ENCODE measurements at regions not wholly inside any gene's neighbourhood (a gene's known extent, or its start where the extent isn't known, plus 50 kb on each side); places are given as distances from the start of the nearest gene placed in this dataset.

DNA sequence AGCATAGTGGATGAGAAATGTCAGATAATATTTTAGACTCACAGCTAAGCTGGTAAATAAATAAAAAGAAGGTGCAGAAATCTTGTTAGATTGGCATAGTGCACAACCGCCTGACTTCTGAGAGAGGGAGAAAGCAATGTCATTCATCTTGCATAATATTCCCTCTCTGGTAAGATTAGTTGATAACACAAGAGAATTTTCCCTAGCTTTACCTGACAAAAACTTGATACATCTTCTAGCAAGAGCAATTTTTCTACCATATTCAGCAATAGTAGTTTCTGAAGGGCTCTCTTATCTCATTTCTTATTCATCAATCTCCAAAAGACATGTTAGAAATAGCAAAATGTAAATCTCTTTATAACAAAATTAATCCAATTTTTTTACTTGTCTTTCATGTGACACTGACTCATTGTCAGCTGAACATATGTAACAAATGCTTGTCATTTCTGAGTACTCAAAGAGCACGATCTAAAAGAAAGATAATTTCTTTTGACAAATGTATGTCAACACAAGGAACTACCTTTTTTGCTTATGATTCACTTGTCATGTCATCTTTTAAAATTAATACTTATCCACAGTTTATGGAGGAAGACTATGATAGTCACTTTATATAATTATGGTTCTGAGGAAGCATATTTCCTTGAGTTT, 240.0 kb downstream of the ARAP2 start:
- H3K27ac ChIP-seq = no peak overlapping the region
- TF ChIP-seq, protein P1, sequence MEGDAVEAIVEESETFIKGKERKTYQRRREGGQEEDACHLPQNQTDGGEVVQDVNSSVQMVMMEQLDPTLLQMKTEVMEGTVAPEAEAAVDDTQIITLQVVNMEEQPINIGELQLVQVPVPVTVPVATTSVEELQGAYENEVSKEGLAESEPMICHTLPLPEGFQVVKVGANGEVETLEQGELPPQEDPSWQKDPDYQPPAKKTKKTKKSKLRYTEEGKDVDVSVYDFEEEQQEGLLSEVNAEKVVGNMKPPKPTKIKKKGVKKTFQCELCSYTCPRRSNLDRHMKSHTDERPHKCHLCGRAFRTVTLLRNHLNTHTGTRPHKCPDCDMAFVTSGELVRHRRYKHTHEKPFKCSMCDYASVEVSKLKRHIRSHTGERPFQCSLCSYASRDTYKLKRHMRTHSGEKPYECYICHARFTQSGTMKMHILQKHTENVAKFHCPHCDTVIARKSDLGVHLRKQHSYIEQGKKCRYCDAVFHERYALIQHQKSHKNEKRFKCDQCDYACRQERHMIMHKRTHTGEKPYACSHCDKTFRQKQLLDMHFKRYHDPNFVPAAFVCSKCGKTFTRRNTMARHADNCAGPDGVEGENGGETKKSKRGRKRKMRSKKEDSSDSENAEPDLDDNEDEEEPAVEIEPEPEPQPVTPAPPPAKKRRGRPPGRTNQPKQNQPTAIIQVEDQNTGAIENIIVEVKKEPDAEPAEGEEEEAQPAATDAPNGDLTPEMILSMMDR (IDR thresholded peaks at IDR 0.05) = no peak
- no peak for TF ChIP-seq ZFX (IDR thresholded peaks at IDR 0.05; ENCODE audit: borderline replicate concordance)

DNA sequence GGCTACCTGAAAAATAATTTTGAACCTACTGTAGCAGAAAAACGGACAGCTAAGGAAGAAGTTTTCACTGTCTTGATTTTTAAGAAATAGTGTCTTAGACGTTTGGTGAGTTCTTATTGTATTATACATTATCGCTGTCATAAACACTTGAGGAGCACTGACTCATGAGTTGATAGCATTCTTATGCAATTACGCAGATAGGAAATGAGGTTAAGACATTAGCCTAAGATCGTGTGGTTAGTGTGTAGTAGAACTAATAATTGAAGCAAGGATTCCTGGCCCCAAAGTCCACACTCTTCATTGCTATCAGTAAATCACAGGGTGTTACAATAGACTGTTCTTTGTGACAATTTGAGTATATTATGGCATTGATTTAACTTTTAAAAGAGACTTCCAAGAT, 238.1 kb downstream of the ARAP2 start:
- no peak overlapping the region for H3K27ac ChIP-seq
- no peak for TF ChIP-seq ZFX (IDR thresholded peaks at IDR 0.05; ENCODE audit: borderline replicate concordance)
- TF ChIP-seq, protein P1 (IDR thresholded peaks at IDR 0.05) = no peak

DNA sequence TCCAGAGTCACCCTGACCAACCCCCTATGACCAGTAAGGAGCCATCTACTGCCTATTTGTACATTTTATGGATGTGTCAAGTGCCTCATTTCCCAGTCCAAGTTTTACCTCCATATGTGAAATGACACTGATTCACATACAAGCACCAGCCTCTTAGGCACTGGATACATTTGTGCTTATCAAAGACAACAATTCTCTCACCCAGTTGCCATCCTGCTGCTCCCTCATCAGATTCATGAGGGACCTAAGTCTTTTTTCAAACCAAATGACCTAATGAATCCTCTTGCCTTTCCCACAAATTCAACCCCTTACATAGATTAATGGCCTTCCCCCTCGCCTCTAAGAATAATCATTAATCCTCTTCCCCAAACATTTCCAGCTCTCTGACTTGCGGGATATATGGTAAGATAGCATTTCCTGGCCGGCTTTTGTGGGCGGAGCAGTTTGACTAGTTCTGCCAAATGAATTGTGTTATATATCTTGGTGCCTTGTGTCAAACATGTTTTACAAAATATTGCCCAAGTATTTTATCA, 233.9 kb downstream of the ARAP2 start:
- H3K27ac ChIP-seq = no peak overlapping the region
- TF ChIP-seq, protein P1 (IDR thresholded peaks at IDR 0.05) = no peak
- TF ChIP-seq ZFX (IDR thresholded peaks at IDR 0.05; ENCODE audit: borderline replicate concordance) = no peak

DNA sequence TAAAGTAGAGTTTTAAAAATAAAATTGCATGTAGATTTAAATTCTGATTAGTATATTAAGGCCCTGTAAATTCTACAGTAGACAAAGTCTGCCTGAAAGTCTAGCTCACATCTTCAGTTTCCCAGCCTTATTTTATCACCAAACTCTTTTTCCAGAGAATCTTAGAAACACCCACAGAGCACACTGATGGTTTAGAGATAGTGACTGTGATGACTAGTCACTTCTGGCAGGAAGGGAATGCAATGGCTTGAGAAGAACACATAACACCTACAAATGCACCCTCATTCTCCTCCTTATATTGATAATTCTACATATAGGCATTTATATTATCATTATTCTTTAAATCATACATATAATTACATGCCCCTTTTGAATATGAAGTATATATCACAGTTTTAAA, 232.9 kb downstream of the ARAP2 start:
- no peak overlapping the region for H3K27ac ChIP-seq
- TF ChIP-seq ZFX (IDR thresholded peaks at IDR 0.05; ENCODE audit: borderline replicate concordance) = no peak
- TF ChIP-seq, protein P1 (IDR thresholded peaks at IDR 0.05) = no peak

DNA sequence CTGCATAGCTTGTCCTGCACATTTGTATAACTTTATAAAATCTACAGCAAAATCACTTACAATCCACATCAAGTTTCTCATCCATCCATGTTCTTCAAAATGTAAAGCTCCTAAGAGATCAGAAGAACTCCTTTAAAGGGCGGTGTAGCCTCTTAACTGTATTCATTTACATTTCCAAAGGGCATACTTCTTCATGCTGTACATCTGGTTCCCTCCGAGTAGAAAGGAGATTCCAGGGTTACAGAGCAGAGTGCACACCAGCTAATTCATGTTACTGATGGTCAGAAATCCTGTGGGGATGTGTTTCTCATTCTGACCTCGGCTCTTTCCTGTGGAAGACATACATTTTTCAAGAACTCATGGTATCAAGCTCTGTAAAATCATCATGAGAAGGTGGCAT, 231.8 kb downstream of the ARAP2 start:
- no peak for TF ChIP-seq ZFX (IDR thresholded peaks at IDR 0.05; ENCODE audit: borderline replicate concordance)
- TF ChIP-seq, protein P1 (IDR thresholded peaks at IDR 0.05) = no peak
- no peak overlapping the region for H3K27ac ChIP-seq

DNA sequence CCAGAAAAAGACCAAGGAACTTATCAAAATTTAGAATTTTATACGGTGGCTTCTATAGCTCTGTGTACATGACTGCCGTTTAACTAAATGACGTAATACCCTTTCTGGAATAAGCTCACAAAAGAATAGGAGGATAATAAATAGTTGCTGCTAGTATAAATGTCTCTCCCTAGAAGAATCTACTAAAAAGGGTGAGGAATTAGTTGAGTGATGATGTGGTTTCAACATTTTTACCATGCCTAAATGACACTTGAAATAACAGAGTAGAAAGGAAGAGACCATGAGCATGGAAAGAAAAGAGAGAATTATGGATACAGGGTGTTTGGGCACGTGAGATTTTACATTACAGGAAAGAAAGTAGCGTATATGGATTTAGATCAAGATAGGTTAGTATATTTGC, 231.1 kb downstream of the ARAP2 start:
- no peak for TF ChIP-seq ZFX (IDR thresholded peaks at IDR 0.05; ENCODE audit: borderline replicate concordance)
- TF ChIP-seq, protein P1 (IDR thresholded peaks at IDR 0.05) = no peak
- H3K27ac ChIP-seq = no peak overlapping the region

Data from 22Rv1 (cell line).